Peyer's patch (tissue), 4 donors: ENCODE measurements at regions not wholly inside any gene's neighbourhood (a gene's known extent, or its start where the extent isn't known, plus 50 kb on each side); places are given as distances from the start of the nearest gene placed in this dataset.

ENCODE experiments used
- DNase-seq, 3 donors: peaks; one replicate each; pipeline ENCODE4 v3.0.0-alpha.2; 2017 to 2019
- H3K27ac ChIP-seq, 4 donors: fragments of 200-600 bp; sonication (generic); one replicate each; pipeline ENCODE4 v1.5.1; 2016 to 2019
- H3K27me3 ChIP-seq, 2 donors: fragments of 200-600 bp; sonication (generic); one replicate each; pipeline ENCODE4 v1.5.1; 2019
- H3K36me3 ChIP-seq, 3 donors: fragments of 200-600 bp; sonication (generic); one replicate each; pipeline ENCODE4 v1.5.1; 2016 to 2019
- H3K4me1 ChIP-seq, 4 donors: fragments of 200-600 bp; sonication (generic); one replicate each; pipeline ENCODE4 v1.5.1; 2016 to 2019
- H3K4me3 ChIP-seq, 4 donors: fragments of 200-600 bp; sonication (generic); 1 replicate in 3 of 4; 2 replicates in 1 of 4; pipeline ENCODE4 v1.5.1; 2016 to 2019; ENCODE audit warnings: mild to moderate bottlenecking in 1 of 4
- H3K9me3 ChIP-seq, 4 donors: fragments of 200-600 bp; sonication (generic); one replicate each; pipeline ENCODE4 v1.5.1; 2016 to 2019; ENCODE audit warnings: mild to moderate bottlenecking in 1 of 4
- CTCF ChIP-seq, 6 experiments: fragments of 450-650 bp in 4 of 6; fragments of 200-600 bp in 2 of 6; sonication (generic) in 1 of 6; IDR thresholded peaks; one replicate each; pipeline ENCODE4 v1.5.1; 2017 to 2019; ENCODE audit warnings: antibody characterized with exemption in 6 of 6, mild to moderate bottlenecking in 3 of 6, moderate library complexity in 1 of 6
- POLR2A ChIP-seq, 2 donors: fragments of 450-650 bp; IDR thresholded peaks; one replicate each; pipeline ENCODE4 v1.5.1; 2017; ENCODE audit warnings: antibody characterized with exemption in 2 of 2, mild to moderate bottlenecking in 2 of 2, moderate library complexity in 2 of 2
- small RNA-seq, 2 donors: library from RNA; depleted of rRNA; stranded (forward); fragments of <200 nt; gene quantifications; one replicate each; pipeline ENCODE3, GENCODE V24; 2016

GRCh38 chr11:45343444-45343843, 57.3 kb upstream of the SYT13 start:
- Histone ChIP-seq H3K27me3 (no peaks in the 10 kb centered on the region), H3K4me1 (peaks cover 0 to 7% (median 0%) of the 10 kb centered on the region in 4 donors), H3K36me3 (no peaks in the 10 kb centered on the region), H3K4me3 (no peak overlapping the region), H3K27ac (no peak overlapping the region), H3K9me3 (no peaks in the 10 kb centered on the region)
- DNase-seq, result no peak
- no peak for TF ChIP-seq CTCF (IDR thresholded peaks at IDR 0.05)
- no peak for TF ChIP-seq POLR2A (IDR thresholded peaks at IDR 0.05)

GRCh38 chr11:45341372-45341771, 55.2 kb upstream of the SYT13 start:
- Histone ChIP-seq H3K4me3 (no peak overlapping the region), H3K27ac (no peak overlapping the region), H3K36me3 (no peaks in the 10 kb centered on the region), H3K4me1 (peaks cover 0 to 7% (median 0%) of the 10 kb centered on the region in 4 donors), H3K27me3 (no peaks in the 10 kb centered on the region), H3K9me3 (no peaks in the 10 kb centered on the region)
- no peak for DNase-seq
- no peak for TF ChIP-seq CTCF (IDR thresholded peaks at IDR 0.05)
- no peak for TF ChIP-seq POLR2A (IDR thresholded peaks at IDR 0.05)

GRCh38 chr11:45339729-45340519, 53.8 kb upstream of the SYT13 start:
- Histone ChIP-seq H3K4me3 (peak overlapping the region; percentile 20 to 33 (median 22)), H3K36me3 (no peaks in the 10 kb centered on the region), H3K9me3 (no peaks in the 10 kb centered on the region)

GRCh38 chr11:45337583-45338360, 51.6 kb upstream of the SYT13 start:
- DNase-seq, result no peak
- H3K27ac ChIP-seq, result no peak overlapping the region
- peaks cover 0 to 7% (median 0%) of the 10 kb centered on the region in 4 donors for H3K4me1 ChIP-seq
- no peak overlapping the region for H3K4me3 ChIP-seq
- H3K27me3 ChIP-seq, result no peaks in the 10 kb centered on the region
- H3K36me3 ChIP-seq, result no peaks in the 10 kb centered on the region
- H3K9me3 ChIP-seq, result no peaks in the 10 kb centered on the region
- TF ChIP-seq POLR2A (IDR thresholded peaks at IDR 0.05) (no peak), CTCF (IDR thresholded peaks at IDR 0.05) (no peak)

More at GRCh38 chr11:45339729-45340519, 53.8 kb upstream of the SYT13 start:
- DNase-seq, result peak; percentile 95 to 98 (median 98)
- Histone ChIP-seq H3K27me3 (no peaks in the 10 kb centered on the region), H3K4me1 (peaks cover 0 to 7% (median 0%) of the 10 kb centered on the region in 4 donors), H3K27ac (peak overlapping the region in 1 of 4 donors; percentile 57)
- TF ChIP-seq CTCF (IDR thresholded peaks at IDR 0.05) (peak; percentile 78 to 94 (median 90)), POLR2A (IDR thresholded peaks at IDR 0.05) (no peak)

GRCh38 chr11:45336136-45336535, 50.0 kb upstream of the SYT13 start:
- Histone ChIP-seq H3K9me3 (no peaks in the 10 kb centered on the region), H3K4me1 (peaks cover 0 to 7% (median 0%) of the 10 kb centered on the region in 4 donors), H3K4me3 (no peak overlapping the region), H3K36me3 (no peaks in the 10 kb centered on the region), H3K27me3 (no peaks in the 10 kb centered on the region), H3K27ac (no peak overlapping the region)
- no peak for TF ChIP-seq CTCF (IDR thresholded peaks at IDR 0.05)
- TF ChIP-seq POLR2A (IDR thresholded peaks at IDR 0.05), result no peak
- no peak for DNase-seq

Small RNA genes lying in the stretch of these regions (small RNA-seq; reads per million reads assigned to genes)
- 0 reads per million in 2 donors for gene AC103855.4
